ENCODE measurements at regions not wholly inside any gene's neighbourhood (a gene's known extent, or its start where the extent isn't known, plus 50 kb on each side); places are given as distances from the start of the nearest gene placed in this dataset.
A peak's percentile ranks its signal among the peaks of the same experiment; 100 is the strongest.
"Not testable (repeated sequence)": the region's sequence is repeated elsewhere in the genome, so short reads cannot be mapped to it uniquely, and the experiment has no call there.

- H3K27me3 Mint-ChIP-seq (ENCODE audit: unreplicated experiment) = peaks cover 5% of the 10 kb centered on the region
- no peak overlapping the region for H3K4me3 Mint-ChIP-seq (ENCODE audit: unreplicated experiment)
- H3K4me1 Mint-ChIP-seq (ENCODE audit: unreplicated experiment) = peaks cover 7% of the 10 kb centered on the region
- H3K9me3 Mint-ChIP-seq (ENCODE audit: unreplicated experiment) = no peaks in the 10 kb centered on the region
- H3K36me3 Mint-ChIP-seq (ENCODE audit: low read depth, unreplicated experiment) = no peaks in the 10 kb centered on the region
- DNase-seq (ENCODE audit: low spot score) = no peak
- TF ChIP-seq CTCF (IDR thresholded peaks at IDR 0.05; ENCODE audit: unreplicated experiment) = no peak
- H3K27ac Mint-ChIP-seq (ENCODE audit: unreplicated experiment) = no peak overlapping the region
Observed at GRCh38 chr21:15126948-15127347, 62.1 kb upstream of the NRIP1 start.

- TF ChIP-seq CTCF (IDR thresholded peaks at IDR 0.05; ENCODE audit: unreplicated experiment) = no peak
- Mint-ChIP-seq H3K27ac (ENCODE audit: unreplicated experiment) (no peak overlapping the region), H3K36me3 (ENCODE audit: low read depth, unreplicated experiment) (no peaks in the 10 kb centered on the region), H3K4me3 (ENCODE audit: unreplicated experiment) (no peak overlapping the region), H3K9me3 (ENCODE audit: unreplicated experiment) (no peaks in the 10 kb centered on the region), H3K27me3 (ENCODE audit: unreplicated experiment) (peaks cover 5% of the 10 kb centered on the region), H3K4me1 (ENCODE audit: unreplicated experiment) (peaks cover 7% of the 10 kb centered on the region)
- DNase-seq (ENCODE audit: low spot score) = no peak
Observed at GRCh38 chr21:15127437-15127836, 62.6 kb upstream of the NRIP1 start.

- TF ChIP-seq CTCF (IDR thresholded peaks at IDR 0.05; ENCODE audit: unreplicated experiment) = no peak
- peaks cover 5% of the 10 kb centered on the region for H3K27me3 Mint-ChIP-seq (ENCODE audit: unreplicated experiment)
- H3K36me3 Mint-ChIP-seq (ENCODE audit: low read depth, unreplicated experiment) = no peaks in the 10 kb centered on the region
- no peaks in the 10 kb centered on the region for H3K9me3 Mint-ChIP-seq (ENCODE audit: unreplicated experiment)
- no peak overlapping the region for H3K27ac Mint-ChIP-seq (ENCODE audit: unreplicated experiment)
- DNase-seq (ENCODE audit: low spot score) = no peak
- no peak overlapping the region for H3K4me3 Mint-ChIP-seq (ENCODE audit: unreplicated experiment)
- peaks cover 7% of the 10 kb centered on the region for H3K4me1 Mint-ChIP-seq (ENCODE audit: unreplicated experiment)
Observed at GRCh38 chr21:15128267-15128666, 63.5 kb upstream of the NRIP1 start.

GRCh38 chr21:15128714-15129113 lies 63.9 kb upstream of the NRIP1 start:
- DNase-seq (ENCODE audit: low spot score); H3K4me3 Mint-ChIP-seq (ENCODE audit: unreplicated experiment); H3K36me3 Mint-ChIP-seq (ENCODE audit: low read depth, unreplicated experiment); H3K9me3 Mint-ChIP-seq (ENCODE audit: unreplicated experiment); H3K4me1 Mint-ChIP-seq (ENCODE audit: unreplicated experiment); H3K27ac Mint-ChIP-seq (ENCODE audit: unreplicated experiment); H3K27me3 Mint-ChIP-seq (ENCODE audit: unreplicated experiment): not testable (repeated sequence)

- no peaks in the 10 kb centered on the region for H3K9me3 Mint-ChIP-seq (ENCODE audit: unreplicated experiment)
- H3K27ac Mint-ChIP-seq (ENCODE audit: unreplicated experiment) = no peak overlapping the region
- H3K36me3 Mint-ChIP-seq (ENCODE audit: low read depth, unreplicated experiment) = no peaks in the 10 kb centered on the region
- H3K4me3 Mint-ChIP-seq (ENCODE audit: unreplicated experiment) = no peak overlapping the region
- peaks cover 7% of the 10 kb centered on the region for H3K4me1 Mint-ChIP-seq (ENCODE audit: unreplicated experiment)
- peak; percentile 18 for DNase-seq (ENCODE audit: low spot score)
- peaks cover 5% of the 10 kb centered on the region for H3K27me3 Mint-ChIP-seq (ENCODE audit: unreplicated experiment)
- TF ChIP-seq CTCF (IDR thresholded peaks at IDR 0.05; ENCODE audit: unreplicated experiment) = no peak
Observed at GRCh38 chr21:15130326-15130725, 65.5 kb upstream of the NRIP1 start.

GRCh38 chr21:15130751-15131150 lies 66.0 kb upstream of the NRIP1 start:
- peaks cover 5% of the 10 kb centered on the region for H3K27me3 Mint-ChIP-seq (ENCODE audit: unreplicated experiment)

More at GRCh38 chr21:15130751-15131150, 66.0 kb upstream of the NRIP1 start:
- H3K36me3 Mint-ChIP-seq (ENCODE audit: low read depth, unreplicated experiment) = no peaks in the 10 kb centered on the region
- no peak overlapping the region for H3K4me3 Mint-ChIP-seq (ENCODE audit: unreplicated experiment)
- no peak for DNase-seq (ENCODE audit: low spot score)
- TF ChIP-seq CTCF (IDR thresholded peaks at IDR 0.05; ENCODE audit: unreplicated experiment) = no peak
- H3K9me3 Mint-ChIP-seq (ENCODE audit: unreplicated experiment) = no peaks in the 10 kb centered on the region
- H3K27ac Mint-ChIP-seq (ENCODE audit: unreplicated experiment) = no peak overlapping the region
- peaks cover 7% of the 10 kb centered on the region for H3K4me1 Mint-ChIP-seq (ENCODE audit: unreplicated experiment)

Measured in endothelial cell (in vitro differentiated cells).